SK-N-SH (cell line): ENCODE measurements at regions not wholly inside any gene's neighbourhood (a gene's known extent, or its start where the extent isn't known, plus 50 kb on each side); places are given as distances from the start of the nearest gene placed in this dataset.

Source experiments
- CHD2 ChIP-seq: fragments of 150-350 bp; IDR thresholded peaks from 2 replicates; pipeline ENCODE4 v1.6.1; 2018; ENCODE audit warnings: low read length; ENCODE audit not compliant: partially characterized antibody
- CTCF ChIP-seq: fragments of 200-600 bp; sonication (generic); IDR thresholded peaks from 2 replicates; pipeline ENCODE4 v1.6.1; 2017; ENCODE audit warnings: antibody characterized with exemption, mild to moderate bottlenecking, moderate library complexity
- POLR2AphosphoS5 ChIP-seq: IDR thresholded peaks from 2 replicates; pipeline ENCODE4 v1.6.1; 2012; ENCODE audit warnings: low read depth, low read length
- RFX5 ChIP-seq: IDR thresholded peaks from 2 replicates; pipeline ENCODE4 v1.6.1; 2012; ENCODE audit warnings: mild to moderate bottlenecking, improper control_type of control experiment, low read length
- SMC3 ChIP-seq: IDR thresholded peaks from 2 replicates; pipeline ENCODE4 v1.6.1; 2012; ENCODE audit warnings: low read depth, low read length, improper control_type of control experiment
- TAF1 ChIP-seq: IDR thresholded peaks from 2 replicates; pipeline ENCODE4 v1.6.1; 2012; ENCODE audit warnings: low read depth, mild to moderate bottlenecking, low read length, moderate library complexity, borderline replicate concordance
- TEAD4 ChIP-seq: IDR thresholded peaks from 2 replicates; pipeline ENCODE4 v1.4.0; 2012; ENCODE audit warnings: mild to moderate bottlenecking, borderline replicate concordance; ENCODE audit not compliant: insufficient read depth
- USF2 ChIP-seq: fragments of 150-350 bp; IDR thresholded peaks from 2 replicates; pipeline ENCODE4 v1.6.1; 2017; ENCODE audit warnings: antibody characterized with exemption, low read length, low read depth, borderline replicate concordance
- YY1 ChIP-seq: IDR thresholded peaks from 2 replicates; pipeline ENCODE4 v1.4.0; 2012; ENCODE audit warnings: low read depth, mild to moderate bottlenecking
- TF ChIP-seq, protein P1 (sequence below): IDR thresholded peaks from 2 replicates; pipeline ENCODE4 v1.4.0; 2012; ENCODE audit warnings: low read depth, borderline replicate concordance
- TF ChIP-seq, protein P2 (sequence below): IDR thresholded peaks from 2 replicates; pipeline ENCODE4 v1.6.1; 2012; ENCODE audit warnings: mild to moderate bottlenecking, low read depth, low read length, moderate library complexity

DNA sequence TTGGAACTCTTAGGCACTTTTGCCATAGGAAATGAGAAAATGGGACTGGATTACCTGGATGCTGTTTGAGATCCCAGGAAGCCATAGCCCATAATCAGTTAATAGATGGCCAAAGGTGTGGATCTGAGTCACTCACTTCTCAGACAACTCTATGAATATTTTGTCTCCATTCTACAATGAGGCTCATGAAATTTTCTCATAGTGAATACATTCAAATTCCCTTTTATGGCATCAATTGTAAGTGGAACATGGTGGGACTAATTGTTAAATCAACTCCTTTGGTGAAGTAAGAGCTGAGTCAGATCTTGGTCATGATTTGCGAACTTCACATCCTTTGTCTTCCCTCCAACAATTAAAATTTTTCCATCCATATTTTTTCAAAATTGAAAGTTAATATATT, 222.1 kb downstream of the ARL4A start:
- no peak for TF ChIP-seq YY1
- TF ChIP-seq, protein P1, sequence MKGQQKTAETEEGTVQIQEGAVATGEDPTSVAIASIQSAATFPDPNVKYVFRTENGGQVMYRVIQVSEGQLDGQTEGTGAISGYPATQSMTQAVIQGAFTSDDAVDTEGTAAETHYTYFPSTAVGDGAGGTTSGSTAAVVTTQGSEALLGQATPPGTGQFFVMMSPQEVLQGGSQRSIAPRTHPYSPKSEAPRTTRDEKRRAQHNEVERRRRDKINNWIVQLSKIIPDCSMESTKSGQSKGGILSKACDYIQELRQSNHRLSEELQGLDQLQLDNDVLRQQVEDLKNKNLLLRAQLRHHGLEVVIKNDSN = no peak
- TF ChIP-seq, protein P2, sequence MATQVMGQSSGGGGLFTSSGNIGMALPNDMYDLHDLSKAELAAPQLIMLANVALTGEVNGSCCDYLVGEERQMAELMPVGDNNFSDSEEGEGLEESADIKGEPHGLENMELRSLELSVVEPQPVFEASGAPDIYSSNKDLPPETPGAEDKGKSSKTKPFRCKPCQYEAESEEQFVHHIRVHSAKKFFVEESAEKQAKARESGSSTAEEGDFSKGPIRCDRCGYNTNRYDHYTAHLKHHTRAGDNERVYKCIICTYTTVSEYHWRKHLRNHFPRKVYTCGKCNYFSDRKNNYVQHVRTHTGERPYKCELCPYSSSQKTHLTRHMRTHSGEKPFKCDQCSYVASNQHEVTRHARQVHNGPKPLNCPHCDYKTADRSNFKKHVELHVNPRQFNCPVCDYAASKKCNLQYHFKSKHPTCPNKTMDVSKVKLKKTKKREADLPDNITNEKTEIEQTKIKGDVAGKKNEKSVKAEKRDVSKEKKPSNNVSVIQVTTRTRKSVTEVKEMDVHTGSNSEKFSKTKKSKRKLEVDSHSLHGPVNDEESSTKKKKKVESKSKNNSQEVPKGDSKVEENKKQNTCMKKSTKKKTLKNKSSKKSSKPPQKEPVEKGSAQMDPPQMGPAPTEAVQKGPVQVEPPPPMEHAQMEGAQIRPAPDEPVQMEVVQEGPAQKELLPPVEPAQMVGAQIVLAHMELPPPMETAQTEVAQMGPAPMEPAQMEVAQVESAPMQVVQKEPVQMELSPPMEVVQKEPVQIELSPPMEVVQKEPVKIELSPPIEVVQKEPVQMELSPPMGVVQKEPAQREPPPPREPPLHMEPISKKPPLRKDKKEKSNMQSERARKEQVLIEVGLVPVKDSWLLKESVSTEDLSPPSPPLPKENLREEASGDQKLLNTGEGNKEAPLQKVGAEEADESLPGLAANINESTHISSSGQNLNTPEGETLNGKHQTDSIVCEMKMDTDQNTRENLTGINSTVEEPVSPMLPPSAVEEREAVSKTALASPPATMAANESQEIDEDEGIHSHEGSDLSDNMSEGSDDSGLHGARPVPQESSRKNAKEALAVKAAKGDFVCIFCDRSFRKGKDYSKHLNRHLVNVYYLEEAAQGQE = no peak
- TF ChIP-seq TAF1 = no peak
- no peak for TF ChIP-seq RFX5
- TF ChIP-seq CTCF = no peak
- TF ChIP-seq POLR2AphosphoS5 = no peak
- no peak for TF ChIP-seq TEAD4
- no peak for TF ChIP-seq SMC3
- TF ChIP-seq USF2 = no peak
- TF ChIP-seq CHD2 = no peak
